WTC11 (cell line): ENCODE measurements at regions not wholly inside any gene's neighbourhood (a gene's known extent, or its start where the extent isn't known, plus 50 kb on each side); places are given as distances from the start of the nearest gene placed in this dataset.

ENCODE experiments used
- ATAC-seq: fragments of 200-7000 bp; cut with Tn5 transposase; 2 replicates; pipeline ENCODE4 v1.10.0; 2021; ENCODE audit warnings: mild to moderate bottlenecking, moderate library complexity
- CTCF ChIA-PET: fragments of 300-600 bp; sonication (Branson Sonifier 250); formaldehyde crosslinking; loops from one replicate; lab custom pipeline; 2021; ENCODE audit warnings: antibody characterized with exemption; lab: Charles Lee
- POLR2A ChIA-PET: fragments of 350-600 bp; sonication (Branson Sonifier 250); formaldehyde crosslinking; loops from one replicate; lab custom pipeline; 2021; ENCODE audit warnings: antibody characterized with exemption; lab: Charles Lee
- DNase-seq: peaks from one replicate; pipeline ENCODE4 v3.0.0; 2021; ENCODE audit warnings: low spot score
- H3K27ac Mint-ChIP-seq: 2 replicates; pipeline ENCODE4 v1.8.0; 2021; ENCODE audit warnings: mixed read lengths
- H3K27me3 Mint-ChIP-seq: 2 replicates; pipeline ENCODE4 v1.8.0; 2021; ENCODE audit warnings: low read depth, mild to moderate bottlenecking, moderate library complexity, mixed read lengths
- H3K36me3 Mint-ChIP-seq: 2 replicates; pipeline ENCODE4 v1.8.0; 2021; ENCODE audit warnings: mixed read lengths
- H3K4me1 Mint-ChIP-seq: 2 replicates; pipeline ENCODE4 v1.8.0; 2022; ENCODE audit warnings: mixed read lengths
- H3K4me3 Mint-ChIP-seq: 2 replicates; pipeline ENCODE4 v1.8.0; 2021; ENCODE audit warnings: mild to moderate bottlenecking, moderate library complexity, mixed read lengths
- H3K9me3 Mint-ChIP-seq: 2 replicates; pipeline ENCODE4 v1.8.0; 2021; ENCODE audit warnings: mixed read lengths
- ARID4B ChIP-seq: sonication (generic); formaldehyde crosslinking; IDR thresholded peaks from 2 replicates; pipeline ENCODE4 v1.8.0; 2023; ENCODE audit warnings: missing genetic modification reagents, mild to moderate bottlenecking, borderline replicate concordance
- ATF2 ChIP-seq: sonication (generic); formaldehyde crosslinking; IDR thresholded peaks from 2 replicates; pipeline ENCODE4 v1.8.1; 2022; ENCODE audit warnings: low read depth, missing genetic modification reagents, borderline replicate concordance
- ELF4 ChIP-seq: sonication (generic); formaldehyde crosslinking; IDR thresholded peaks from 2 replicates; pipeline ENCODE4 v1.8.1; 2022; ENCODE audit warnings: low read depth, mild to moderate bottlenecking, moderate library complexity, missing genetic modification reagents
- ESRRA ChIP-seq: sonication (generic); formaldehyde crosslinking; IDR thresholded peaks from 2 replicates; pipeline ENCODE4 v1.8.1; 2022; ENCODE audit warnings: mild to moderate bottlenecking, missing genetic modification reagents, borderline replicate concordance
- FOXK1 ChIP-seq: sonication (generic); formaldehyde crosslinking; IDR thresholded peaks from 2 replicates; pipeline ENCODE4 v1.8.0; 2022; ENCODE audit warnings: mild to moderate bottlenecking, moderate library complexity, missing genetic modification reagents
- JUN ChIP-seq: sonication (generic); formaldehyde crosslinking; IDR thresholded peaks from 2 replicates; pipeline ENCODE4 v1.8.0; 2023; ENCODE audit warnings: mild to moderate bottlenecking, missing genetic modification reagents
- NFYB ChIP-seq: sonication (generic); formaldehyde crosslinking; conservative IDR thresholded peaks from 2 replicates; pipeline ENCODE4 v1.8.0; 2022; ENCODE audit warnings: low read depth, missing genetic modification reagents
- NR1H2 ChIP-seq: sonication (generic); formaldehyde crosslinking; IDR thresholded peaks from 2 replicates; pipeline ENCODE4 v1.9.0; 2021; ENCODE audit warnings: mild to moderate bottlenecking, moderate library complexity, missing genetic modification reagents
- RELA ChIP-seq: sonication (generic); formaldehyde crosslinking; IDR thresholded peaks from 2 replicates; pipeline ENCODE4 v1.8.1; 2022; ENCODE audit warnings: missing genetic modification reagents, mild to moderate bottlenecking, borderline replicate concordance
- SMAD4 ChIP-seq: sonication (generic); formaldehyde crosslinking; IDR thresholded peaks from 2 replicates; pipeline ENCODE4 v1.8.0; 2022; ENCODE audit warnings: mild to moderate bottlenecking, missing genetic modification reagents
- SOX15 ChIP-seq: fragments of 250-450 bp; sonication (Bioruptor Pico); IDR thresholded peaks from 2 replicates; pipeline ENCODE4 v1.9.0; 2021; ENCODE audit warnings: mild to moderate bottlenecking
- TCF7 ChIP-seq: sonication (generic); formaldehyde crosslinking; IDR thresholded peaks from 2 replicates; pipeline ENCODE4 v1.8.0; 2022; ENCODE audit warnings: mild to moderate bottlenecking, low read depth, missing genetic modification reagents, moderate library complexity
- TP53 ChIP-seq: sonication (generic); formaldehyde crosslinking; IDR thresholded peaks from 2 replicates; pipeline ENCODE4 v1.8.1; 2023; ENCODE audit warnings: mild to moderate bottlenecking, missing genetic modification reagents
- ZNF219 ChIP-seq: sonication (generic); formaldehyde crosslinking; IDR thresholded peaks from 2 replicates; pipeline ENCODE4 v1.8.0; 2023; ENCODE audit warnings: missing genetic modification reagents, mild to moderate bottlenecking, borderline replicate concordance
- TF ChIP-seq, protein P1 (sequence below): sonication (generic); formaldehyde crosslinking; conservative IDR thresholded peaks from 2 replicates; pipeline ENCODE4 v1.8.1; 2022; ENCODE audit warnings: mild to moderate bottlenecking, missing genetic modification reagents
- TF ChIP-seq, protein P2 (sequence below): sonication (generic); formaldehyde crosslinking; IDR thresholded peaks from 2 replicates; pipeline ENCODE4 v1.8.0; 2023; ENCODE audit warnings: mild to moderate bottlenecking, missing genetic modification reagents
- TF ChIP-seq, protein P3 (sequence below): fragments of 250-450 bp; sonication (Bioruptor Pico); IDR thresholded peaks from 2 replicates; pipeline ENCODE4 v1.9.0; 2021; ENCODE audit warnings: mild to moderate bottlenecking

DNA sequence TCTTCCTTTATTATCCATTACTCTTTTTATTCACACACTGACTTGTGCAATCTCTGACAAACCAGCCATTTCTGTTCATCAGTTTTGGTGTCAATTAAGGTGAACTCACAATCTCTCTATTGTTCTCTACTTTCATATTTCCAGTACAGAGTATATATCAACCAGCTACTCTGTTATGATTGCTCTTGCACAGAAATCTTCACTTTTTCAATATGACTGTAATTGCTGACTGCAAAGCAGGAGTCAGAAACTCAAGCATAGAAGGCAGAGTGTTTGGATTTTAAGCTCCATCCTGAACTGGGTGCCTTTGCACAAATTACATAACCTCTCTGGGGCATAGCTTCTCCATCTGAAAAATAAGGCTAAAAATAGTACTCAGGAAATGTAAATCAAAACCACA, 1042.0 kb downstream of the GRM8 start:
- no peak overlapping the region for H3K4me3 Mint-ChIP-seq
- ATAC-seq (no peak), DNase-seq (no peak)
- CTCF ChIA-PET, result no interaction called here
- H3K27ac Mint-ChIP-seq, result no peak overlapping the region
- no peaks in the 10 kb centered on the region for H3K9me3 Mint-ChIP-seq
- no peaks in the 10 kb centered on the region for H3K27me3 Mint-ChIP-seq
- POLR2A ChIA-PET, result no interaction called here
- no peaks in the 10 kb centered on the region for H3K4me1 Mint-ChIP-seq
- TF ChIP-seq SOX15 (CRISPR knock-in tag) (no peak), ZNF219 (no peak), ELF4 (CRISPR knock-in tag) (no peak), TP53 (CRISPR knock-in tag) (no peak), FOXK1 (no peak), JUN (CRISPR knock-in tag) (no peak)
- TF ChIP-seq, protein P1, sequence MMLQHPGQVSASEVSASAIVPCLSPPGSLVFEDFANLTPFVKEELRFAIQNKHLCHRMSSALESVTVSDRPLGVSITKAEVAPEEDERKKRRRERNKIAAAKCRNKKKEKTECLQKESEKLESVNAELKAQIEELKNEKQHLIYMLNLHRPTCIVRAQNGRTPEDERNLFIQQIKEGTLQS, result no peak
- H3K36me3 Mint-ChIP-seq, result no peaks in the 10 kb centered on the region

- TF ChIP-seq NFYB (CRISPR knock-in tag), result no peak
- no peak for TF ChIP-seq ARID4B (CRISPR knock-in tag)
- no peak for TF ChIP-seq ATF2 (CRISPR knock-in tag)
- TF ChIP-seq, protein P2, sequence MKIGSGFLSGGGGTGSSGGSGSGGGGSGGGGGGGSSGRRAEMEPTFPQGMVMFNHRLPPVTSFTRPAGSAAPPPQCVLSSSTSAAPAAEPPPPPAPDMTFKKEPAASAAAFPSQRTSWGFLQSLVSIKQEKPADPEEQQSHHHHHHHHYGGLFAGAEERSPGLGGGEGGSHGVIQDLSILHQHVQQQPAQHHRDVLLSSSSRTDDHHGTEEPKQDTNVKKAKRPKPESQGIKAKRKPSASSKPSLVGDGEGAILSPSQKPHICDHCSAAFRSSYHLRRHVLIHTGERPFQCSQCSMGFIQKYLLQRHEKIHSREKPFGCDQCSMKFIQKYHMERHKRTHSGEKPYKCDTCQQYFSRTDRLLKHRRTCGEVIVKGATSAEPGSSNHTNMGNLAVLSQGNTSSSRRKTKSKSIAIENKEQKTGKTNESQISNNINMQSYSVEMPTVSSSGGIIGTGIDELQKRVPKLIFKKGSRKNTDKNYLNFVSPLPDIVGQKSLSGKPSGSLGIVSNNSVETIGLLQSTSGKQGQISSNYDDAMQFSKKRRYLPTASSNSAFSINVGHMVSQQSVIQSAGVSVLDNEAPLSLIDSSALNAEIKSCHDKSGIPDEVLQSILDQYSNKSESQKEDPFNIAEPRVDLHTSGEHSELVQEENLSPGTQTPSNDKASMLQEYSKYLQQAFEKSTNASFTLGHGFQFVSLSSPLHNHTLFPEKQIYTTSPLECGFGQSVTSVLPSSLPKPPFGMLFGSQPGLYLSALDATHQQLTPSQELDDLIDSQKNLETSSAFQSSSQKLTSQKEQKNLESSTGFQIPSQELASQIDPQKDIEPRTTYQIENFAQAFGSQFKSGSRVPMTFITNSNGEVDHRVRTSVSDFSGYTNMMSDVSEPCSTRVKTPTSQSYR (CRISPR knock-in tag), result no peak
- TF ChIP-seq RELA (CRISPR knock-in tag), result no peak
- no peak for TF ChIP-seq SMAD4 (CRISPR knock-in tag)
- TF ChIP-seq FOXK1, result no peak
- no peak for TF ChIP-seq NR1H2 (CRISPR knock-in tag)
- TF ChIP-seq ESRRA (CRISPR knock-in tag), result no peak
- TF ChIP-seq TCF7, result no peak
- TF ChIP-seq, protein P3, sequence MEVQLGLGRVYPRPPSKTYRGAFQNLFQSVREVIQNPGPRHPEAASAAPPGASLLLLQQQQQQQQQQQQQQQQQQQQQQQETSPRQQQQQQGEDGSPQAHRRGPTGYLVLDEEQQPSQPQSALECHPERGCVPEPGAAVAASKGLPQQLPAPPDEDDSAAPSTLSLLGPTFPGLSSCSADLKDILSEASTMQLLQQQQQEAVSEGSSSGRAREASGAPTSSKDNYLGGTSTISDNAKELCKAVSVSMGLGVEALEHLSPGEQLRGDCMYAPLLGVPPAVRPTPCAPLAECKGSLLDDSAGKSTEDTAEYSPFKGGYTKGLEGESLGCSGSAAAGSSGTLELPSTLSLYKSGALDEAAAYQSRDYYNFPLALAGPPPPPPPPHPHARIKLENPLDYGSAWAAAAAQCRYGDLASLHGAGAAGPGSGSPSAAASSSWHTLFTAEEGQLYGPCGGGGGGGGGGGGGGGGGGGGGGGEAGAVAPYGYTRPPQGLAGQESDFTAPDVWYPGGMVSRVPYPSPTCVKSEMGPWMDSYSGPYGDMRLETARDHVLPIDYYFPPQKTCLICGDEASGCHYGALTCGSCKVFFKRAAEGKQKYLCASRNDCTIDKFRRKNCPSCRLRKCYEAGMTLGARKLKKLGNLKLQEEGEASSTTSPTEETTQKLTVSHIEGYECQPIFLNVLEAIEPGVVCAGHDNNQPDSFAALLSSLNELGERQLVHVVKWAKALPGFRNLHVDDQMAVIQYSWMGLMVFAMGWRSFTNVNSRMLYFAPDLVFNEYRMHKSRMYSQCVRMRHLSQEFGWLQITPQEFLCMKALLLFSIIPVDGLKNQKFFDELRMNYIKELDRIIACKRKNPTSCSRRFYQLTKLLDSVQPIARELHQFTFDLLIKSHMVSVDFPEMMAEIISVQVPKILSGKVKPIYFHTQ (CRISPR knock-in tag), result no peak
- POLR2A ChIA-PET, result no interaction called here
- CTCF ChIA-PET, result no interaction called here
- H3K4me1 Mint-ChIP-seq, result no peaks in the 10 kb centered on the region
- no peaks in the 10 kb centered on the region for H3K9me3 Mint-ChIP-seq
- no peaks in the 10 kb centered on the region for H3K36me3 Mint-ChIP-seq
- DNase-seq (no peak), ATAC-seq (no peak)
- no peaks in the 10 kb centered on the region for H3K27me3 Mint-ChIP-seq
- H3K27ac Mint-ChIP-seq, result no peak overlapping the region
- no peak overlapping the region for H3K4me3 Mint-ChIP-seq
These were observed 1049.6 kb downstream of the GRM8 start for GRCh38 chr7:126203185-126203584.
